ENCODE measurements at regions not wholly inside any gene's neighbourhood (a gene's known extent, or its start where the extent isn't known, plus 50 kb on each side); places are given as distances from the start of the nearest gene placed in this dataset.

DNA sequence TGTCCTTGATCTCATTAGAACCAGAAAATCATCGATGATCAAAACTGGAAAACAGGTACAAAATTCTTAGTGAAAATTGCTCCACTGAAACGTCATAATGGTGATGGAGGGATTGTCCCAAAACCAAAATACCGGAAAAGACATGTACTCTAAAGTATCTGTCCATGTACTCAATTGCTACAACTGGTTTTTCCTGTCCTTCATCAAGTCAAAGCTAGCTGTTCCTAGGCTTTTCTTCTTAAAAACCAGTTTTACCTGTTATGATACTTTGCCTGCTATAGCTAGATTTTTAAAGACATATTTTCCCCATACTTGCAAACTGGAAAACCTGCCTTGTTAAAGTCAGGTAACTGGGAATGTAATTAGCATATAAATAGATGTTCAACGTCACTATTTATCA lies 50.5 kb upstream of the LRRC1 start:
- no peak overlapping the region for H3K4me3 Mint-ChIP-seq
- peaks cover 3% of the 10 kb centered on the region for H3K27me3 Mint-ChIP-seq (ENCODE audit: low read depth)
- no peak overlapping the region for H3K27ac Mint-ChIP-seq
- H3K4me1 Mint-ChIP-seq = no peaks in the 10 kb centered on the region
- TF ChIP-seq, protein P1, sequence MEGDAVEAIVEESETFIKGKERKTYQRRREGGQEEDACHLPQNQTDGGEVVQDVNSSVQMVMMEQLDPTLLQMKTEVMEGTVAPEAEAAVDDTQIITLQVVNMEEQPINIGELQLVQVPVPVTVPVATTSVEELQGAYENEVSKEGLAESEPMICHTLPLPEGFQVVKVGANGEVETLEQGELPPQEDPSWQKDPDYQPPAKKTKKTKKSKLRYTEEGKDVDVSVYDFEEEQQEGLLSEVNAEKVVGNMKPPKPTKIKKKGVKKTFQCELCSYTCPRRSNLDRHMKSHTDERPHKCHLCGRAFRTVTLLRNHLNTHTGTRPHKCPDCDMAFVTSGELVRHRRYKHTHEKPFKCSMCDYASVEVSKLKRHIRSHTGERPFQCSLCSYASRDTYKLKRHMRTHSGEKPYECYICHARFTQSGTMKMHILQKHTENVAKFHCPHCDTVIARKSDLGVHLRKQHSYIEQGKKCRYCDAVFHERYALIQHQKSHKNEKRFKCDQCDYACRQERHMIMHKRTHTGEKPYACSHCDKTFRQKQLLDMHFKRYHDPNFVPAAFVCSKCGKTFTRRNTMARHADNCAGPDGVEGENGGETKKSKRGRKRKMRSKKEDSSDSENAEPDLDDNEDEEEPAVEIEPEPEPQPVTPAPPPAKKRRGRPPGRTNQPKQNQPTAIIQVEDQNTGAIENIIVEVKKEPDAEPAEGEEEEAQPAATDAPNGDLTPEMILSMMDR (IDR thresholded peaks at IDR 0.05; ENCODE audit: unreplicated experiment in 3 of 3) = no peak
- H3K36me3 Mint-ChIP-seq (ENCODE audit: low read depth) = peaks cover 11% of the 10 kb centered on the region
- peaks cover 3% of the 10 kb centered on the region for H3K9me3 Mint-ChIP-seq

DNA sequence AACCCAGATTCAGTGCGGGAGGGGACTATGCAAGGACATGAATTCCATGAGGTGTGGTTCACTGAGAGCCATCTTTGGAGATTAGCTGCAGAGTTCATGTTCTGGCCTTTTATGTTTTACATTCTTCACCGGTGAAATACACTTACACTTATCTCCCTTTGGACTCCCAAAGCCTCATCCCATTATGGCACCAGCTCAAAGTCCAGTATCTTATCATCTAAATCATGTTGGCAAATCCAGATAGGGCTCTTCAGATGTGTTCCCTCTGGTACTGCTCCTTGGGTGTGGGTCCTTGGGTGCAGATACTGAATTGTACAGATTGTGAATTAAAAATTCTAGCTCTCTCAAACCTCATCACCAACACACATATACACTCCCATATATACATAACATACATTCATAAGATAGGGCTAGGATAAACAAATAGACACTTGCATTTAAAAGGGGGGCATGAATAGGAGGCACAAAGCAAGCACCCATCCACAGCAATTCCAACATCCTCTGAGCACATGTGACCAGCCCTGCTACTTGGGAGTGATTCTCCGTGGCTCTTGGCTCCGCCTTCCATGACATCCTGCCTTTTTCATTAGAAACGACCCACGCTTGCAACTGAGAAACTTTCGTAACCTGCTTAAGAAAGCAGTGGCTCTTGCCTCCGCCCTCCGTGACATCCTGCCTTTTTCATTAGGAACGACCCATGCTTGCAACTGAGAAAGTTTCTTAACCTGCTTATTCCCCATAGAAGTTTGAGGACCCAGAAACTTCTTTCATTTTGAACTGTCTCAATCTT lies 53.6 kb upstream of the LRRC1 start:
- no peak overlapping the region for H3K27ac Mint-ChIP-seq
- TF ChIP-seq, protein P1 (IDR thresholded peaks at IDR 0.05; ENCODE audit: unreplicated experiment in 3 of 3) = no peak
- peaks cover 10% of the 10 kb centered on the region for H3K4me1 Mint-ChIP-seq
- peaks cover 11% of the 10 kb centered on the region for H3K36me3 Mint-ChIP-seq (ENCODE audit: low read depth)
- peaks cover 3% of the 10 kb centered on the region for H3K27me3 Mint-ChIP-seq (ENCODE audit: low read depth)
- no peak overlapping the region for H3K4me3 Mint-ChIP-seq
- peaks cover 3% of the 10 kb centered on the region for H3K9me3 Mint-ChIP-seq

DNA sequence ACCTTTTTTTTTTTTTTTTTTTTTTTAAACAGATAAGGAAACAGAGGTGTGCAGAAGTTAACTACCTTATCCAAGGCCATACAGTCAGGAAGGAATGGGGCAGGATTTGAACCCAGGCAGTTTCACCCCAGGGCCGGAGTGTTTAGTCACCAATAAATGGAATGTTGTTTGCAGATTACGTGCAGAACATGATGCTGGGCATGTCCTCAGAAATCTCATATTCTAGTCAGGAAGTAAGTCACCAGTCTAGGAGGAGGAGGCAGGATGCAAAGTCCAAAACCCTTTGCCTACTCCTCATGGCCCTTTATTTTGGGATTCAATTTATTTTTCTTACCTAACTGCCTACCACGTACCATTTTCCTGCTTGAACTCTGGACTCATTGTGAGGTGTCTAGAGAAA lies 57.1 kb upstream of the LRRC1 start:
- no peak overlapping the region for H3K4me3 Mint-ChIP-seq
- peaks cover 23% of the 10 kb centered on the region for H3K4me1 Mint-ChIP-seq
- TF ChIP-seq, protein P1 (IDR thresholded peaks at IDR 0.05; ENCODE audit: unreplicated experiment in 3 of 3) = no peak
- no peak overlapping the region for H3K27ac Mint-ChIP-seq
- peaks cover 3% of the 10 kb centered on the region for H3K27me3 Mint-ChIP-seq (ENCODE audit: low read depth)
- H3K9me3 Mint-ChIP-seq = no peaks in the 10 kb centered on the region
- H3K36me3 Mint-ChIP-seq (ENCODE audit: low read depth) = peaks cover 5% of the 10 kb centered on the region

DNA sequence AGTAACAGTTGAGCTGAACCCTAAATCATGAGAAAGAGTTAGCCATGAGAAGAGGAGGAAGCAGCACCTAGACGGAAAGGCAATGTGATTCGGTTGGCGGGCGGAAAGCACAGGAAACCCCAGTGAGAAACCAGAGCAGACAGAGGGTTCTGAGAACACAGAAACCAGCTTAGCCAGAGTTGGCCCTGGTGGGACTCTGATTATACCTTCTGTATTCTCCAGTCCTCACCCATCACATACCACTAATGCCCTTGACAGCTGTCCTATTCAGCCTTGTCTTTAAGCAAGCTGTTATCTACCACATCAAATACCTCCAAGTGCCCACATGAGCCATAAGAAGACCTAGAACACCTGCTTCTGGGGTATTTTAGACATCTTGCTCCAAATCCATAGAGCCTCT lies 58.9 kb upstream of the LRRC1 start:
- Mint-ChIP-seq H3K4me1 (peaks cover 34% of the 10 kb centered on the region), H3K27me3 (ENCODE audit: low read depth) (no peaks in the 10 kb centered on the region), H3K4me3 (peak overlapping the region in 1 of 3 experiments; percentile 18), H3K36me3 (ENCODE audit: low read depth) (peaks cover 3% of the 10 kb centered on the region), H3K27ac (no peak overlapping the region), H3K9me3 (no peaks in the 10 kb centered on the region)
- TF ChIP-seq, protein P1 (IDR thresholded peaks at IDR 0.05; ENCODE audit: unreplicated experiment in 3 of 3) = no peak

DNA sequence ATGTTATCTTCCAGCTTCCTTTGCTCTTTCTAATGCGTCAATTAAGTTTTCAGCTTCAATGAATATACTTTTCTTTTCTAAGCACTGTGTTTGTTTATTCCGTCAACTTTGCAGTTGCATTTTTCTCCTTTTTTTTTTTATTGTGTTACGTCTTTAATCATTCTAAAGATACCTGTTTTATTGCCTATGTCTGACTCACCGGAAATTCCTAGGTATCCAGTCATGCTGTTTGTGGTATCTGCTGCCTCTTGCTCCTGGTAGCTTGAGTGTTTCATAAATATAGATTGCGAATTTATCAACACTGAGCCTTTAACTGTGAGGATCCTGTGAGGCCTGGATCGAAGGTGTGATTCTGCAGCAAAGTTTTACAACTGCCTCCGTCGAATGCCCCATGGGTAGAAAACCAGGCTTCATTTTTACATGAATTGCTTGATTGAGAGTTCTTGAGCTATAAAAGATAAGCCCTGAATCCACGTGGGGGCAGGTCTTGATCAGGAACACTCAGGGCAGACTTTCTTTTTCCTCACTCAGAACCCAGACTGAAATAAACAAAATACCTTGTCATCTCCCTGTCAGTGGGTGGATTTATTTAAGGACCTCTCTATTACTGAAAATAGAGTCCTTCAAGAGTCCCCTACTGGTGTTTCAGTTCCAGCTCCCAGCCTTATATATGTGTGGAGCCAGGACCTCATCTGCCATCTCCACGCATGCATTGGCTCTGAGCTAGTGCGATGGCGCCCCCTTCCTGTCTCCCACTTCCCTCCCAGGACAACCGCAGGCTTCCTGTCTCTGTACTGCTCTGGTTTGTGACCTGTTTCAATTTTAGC lies 60.1 kb upstream of the LRRC1 start:
- Mint-ChIP-seq H3K4me3 (no peak overlapping the region), H3K27me3 (ENCODE audit: low read depth) (no peaks in the 10 kb centered on the region), H3K4me1 (peaks cover 36% of the 10 kb centered on the region), H3K9me3 (no peaks in the 10 kb centered on the region), H3K27ac (no peak overlapping the region), H3K36me3 (ENCODE audit: low read depth) (peaks cover 3% of the 10 kb centered on the region)
- TF ChIP-seq, protein P1 (IDR thresholded peaks at IDR 0.05; ENCODE audit: unreplicated experiment in 3 of 3) = no peak

All from nephron (organoid).